ENCODE measurements at regions not wholly inside any gene's neighbourhood (a gene's known extent, or its start where the extent isn't known, plus 50 kb on each side); places are given as distances from the start of the nearest gene placed in this dataset.

DNA sequence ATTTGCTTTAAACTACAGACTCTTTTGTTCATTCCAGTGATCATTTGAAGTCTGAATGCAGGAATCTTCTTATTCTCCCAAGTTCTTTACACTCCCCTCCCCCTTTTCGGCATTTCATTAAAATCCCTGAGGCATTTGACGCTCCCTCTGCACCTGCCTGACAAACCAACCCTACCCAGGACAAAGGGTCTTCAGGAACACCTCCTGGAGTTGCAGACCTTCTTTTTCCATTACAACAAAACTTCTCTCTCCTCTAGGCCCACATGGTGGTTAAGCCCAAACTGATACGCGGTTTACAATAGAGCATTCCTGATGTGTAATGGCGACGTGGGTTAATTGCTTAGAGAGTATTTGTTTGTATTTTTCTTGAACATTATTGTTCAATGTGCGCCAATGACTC is 367.4 kb downstream of the FBXO15 start:
- FAIRE-seq, result no peak

DNA sequence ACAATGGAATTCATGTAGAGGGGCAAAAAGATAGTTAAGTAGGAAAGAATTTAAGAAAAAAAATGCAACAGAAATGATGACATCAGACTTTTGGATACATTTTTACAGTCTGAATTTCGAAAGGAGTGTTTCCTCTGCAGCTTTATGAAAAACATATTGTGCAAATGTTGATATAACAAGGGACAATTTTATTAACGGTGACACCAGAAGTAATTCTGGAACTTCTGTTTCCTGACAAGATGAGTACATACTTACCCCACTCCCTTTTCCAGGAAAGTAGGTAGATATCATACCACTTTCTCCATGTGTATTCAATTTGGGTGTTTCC is 369.6 kb downstream of the FBXO15 start:
- FAIRE-seq, result no peak

DNA sequence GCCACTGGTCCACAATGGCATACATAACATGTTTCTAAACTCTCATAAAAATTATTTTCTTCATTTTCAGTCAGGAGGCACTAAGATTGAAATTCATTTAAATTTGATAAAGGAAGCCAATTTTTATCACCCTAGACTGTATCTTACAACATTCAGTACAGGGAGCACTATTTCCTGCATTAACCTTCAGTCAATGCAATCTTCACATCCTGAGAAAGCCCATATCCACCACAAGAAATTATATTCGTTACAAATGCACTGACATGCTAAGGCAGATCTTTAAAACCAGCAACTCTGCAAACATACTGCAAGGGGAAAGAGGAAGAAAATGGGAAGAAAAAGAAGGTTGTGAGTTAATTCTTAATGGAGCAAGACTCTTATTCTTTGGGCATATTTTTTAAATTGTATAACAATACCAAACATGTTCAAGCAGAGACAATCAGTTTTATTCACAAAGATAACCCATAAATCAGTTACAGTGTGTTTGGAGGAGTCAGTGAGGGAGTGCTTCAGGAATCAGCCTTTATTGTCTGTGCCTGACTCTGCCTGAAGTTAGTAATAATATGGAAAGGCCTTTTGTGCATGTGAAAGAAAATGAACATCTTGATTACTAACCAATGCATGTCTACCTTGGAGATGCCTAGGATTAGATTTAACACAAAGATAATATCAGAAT is 370.1 kb downstream of the FBXO15 start:
- FAIRE-seq, result no peak

DNA sequence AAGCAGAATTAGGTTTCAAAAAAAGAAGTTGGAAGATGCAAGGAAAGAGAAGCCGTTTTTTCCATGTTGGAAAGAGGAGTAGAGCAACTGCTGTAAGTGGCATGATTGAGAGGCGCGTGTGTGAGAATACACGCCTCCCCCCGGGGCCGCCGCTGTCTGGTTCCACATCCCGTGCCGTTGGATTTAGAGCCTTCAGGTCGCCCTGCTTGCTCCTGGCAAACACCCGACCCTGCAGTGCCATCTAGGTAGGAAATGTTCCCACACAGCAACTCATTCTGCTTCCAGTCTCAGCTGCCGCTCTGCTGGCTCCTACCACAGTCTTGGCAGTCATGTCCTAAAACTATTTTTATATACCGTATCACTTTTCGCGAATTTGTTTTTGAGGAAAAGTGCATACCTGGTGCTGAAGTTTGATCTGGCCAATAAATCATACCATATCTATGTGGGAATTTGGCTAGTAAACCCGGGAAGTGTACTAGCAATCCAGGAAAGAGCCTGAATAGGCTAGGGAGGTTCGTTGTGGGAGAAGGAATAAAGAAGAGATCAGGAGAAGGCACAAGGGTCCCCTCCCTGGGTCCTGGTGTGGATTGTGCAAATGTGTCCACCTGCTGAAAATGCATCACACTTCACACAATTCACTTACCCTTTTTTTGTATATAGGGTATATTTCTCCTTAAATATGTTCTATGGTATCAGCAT is 372.7 kb downstream of the FBXO15 start:
- no peak for FAIRE-seq

DNA sequence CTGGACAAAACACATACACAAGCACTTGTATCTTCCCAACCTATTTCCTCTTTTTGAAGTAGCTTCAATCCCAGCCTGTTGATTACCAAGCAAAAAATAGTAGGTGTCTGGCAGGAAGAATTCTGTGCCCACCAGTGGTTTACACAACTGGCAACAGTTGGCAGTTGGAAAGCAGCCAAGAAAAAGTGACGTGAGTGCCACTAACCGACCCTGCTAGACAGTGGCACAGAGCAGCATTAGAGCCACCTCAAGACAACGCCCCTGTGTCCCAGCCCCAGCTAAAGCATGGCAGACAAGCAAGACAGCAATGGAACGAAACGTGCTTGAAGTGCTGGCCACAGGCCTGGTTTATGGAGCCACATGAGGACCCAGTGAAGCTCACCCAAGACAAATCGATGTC is 379.6 kb downstream of the FBXO15 start:
- no peak for FAIRE-seq

DNA sequence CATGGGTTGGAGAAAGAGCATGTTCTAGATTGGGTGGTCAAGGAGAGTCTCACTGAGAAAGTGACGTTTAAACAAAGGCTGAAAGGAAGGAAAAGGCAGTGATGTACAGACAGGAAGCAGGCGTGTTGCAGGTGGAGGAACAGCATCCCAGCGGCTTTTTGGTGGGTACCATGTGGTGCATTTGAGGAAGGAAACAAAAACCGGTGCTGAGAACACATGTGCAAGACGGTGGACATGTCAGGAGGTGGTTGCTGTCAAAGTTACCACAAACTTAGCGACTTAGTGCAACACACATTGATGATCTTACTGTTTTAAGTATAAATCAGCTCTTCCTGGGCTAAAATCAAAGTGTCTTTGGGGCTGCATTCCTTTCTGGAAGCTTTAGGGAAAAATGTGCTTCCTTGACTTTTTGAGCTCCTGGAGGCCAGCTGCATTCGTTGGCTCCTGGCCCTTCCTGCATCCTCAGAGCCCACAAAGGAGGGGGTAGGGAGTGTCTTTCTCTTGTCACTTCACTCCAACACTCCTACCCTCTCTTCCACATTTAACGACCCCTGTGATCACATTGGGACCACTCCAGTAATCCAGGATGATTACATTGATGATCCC is 380.6 kb downstream of the FBXO15 start:
- FAIRE-seq, result no peak

DNA sequence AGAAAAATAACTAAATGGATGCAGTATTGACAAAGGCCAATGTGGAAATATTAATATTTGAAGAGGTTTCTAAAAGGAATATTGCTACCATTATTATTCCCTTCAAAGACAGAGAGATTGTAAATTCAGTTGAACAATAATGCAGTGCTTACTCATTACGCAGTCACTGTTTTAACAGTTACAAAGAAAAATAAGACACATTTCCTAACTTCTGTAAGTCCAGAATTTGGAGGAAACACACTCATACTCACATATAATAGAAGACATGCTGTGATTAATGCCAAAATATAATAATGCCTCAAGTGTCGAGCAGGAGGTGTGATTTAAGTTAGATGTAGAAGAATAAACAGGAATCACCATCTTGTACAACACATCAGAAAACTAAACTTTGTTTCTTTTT is 389.2 kb downstream of the FBXO15 start:
- FAIRE-seq, result no peak

DNA sequence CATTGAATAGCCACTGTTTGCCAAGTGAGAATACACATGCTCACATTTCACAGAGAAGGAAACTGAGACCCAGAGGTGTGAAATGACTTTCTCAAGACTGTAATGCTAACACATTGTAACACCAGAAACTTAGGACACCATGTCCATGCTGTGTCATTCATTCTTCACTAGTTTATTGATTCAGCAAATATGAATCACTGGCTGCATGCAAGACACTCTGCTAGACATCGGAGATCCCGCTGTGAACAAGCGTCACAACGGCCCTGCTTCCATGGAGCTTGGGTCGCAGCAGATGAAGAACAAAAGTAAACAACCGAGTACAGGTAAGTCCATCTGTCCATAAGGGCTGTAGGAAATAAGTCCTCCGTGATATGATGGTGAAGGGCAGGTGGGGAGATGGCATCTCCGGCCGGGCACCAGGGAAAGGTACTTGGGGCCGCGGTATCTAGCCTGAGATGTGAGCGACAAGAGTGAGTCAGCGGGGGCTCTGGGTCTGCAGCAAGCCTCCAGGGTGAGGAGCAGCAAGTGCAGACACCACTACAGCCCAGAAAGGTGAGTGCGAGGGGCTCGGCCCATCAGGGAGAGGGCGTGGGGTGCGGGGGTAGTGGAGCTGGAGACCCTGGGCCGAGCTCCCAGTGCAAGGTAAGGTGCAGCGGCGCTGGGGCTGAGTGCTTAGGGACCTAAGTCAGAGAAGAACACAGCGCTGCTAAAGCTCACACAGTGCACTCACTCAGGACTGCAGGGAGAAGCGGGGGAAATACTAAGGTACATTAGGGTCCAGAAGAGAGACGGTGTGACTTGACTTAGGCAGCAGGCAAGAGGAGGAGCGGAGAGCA is 391.2 kb downstream of the FBXO15 start:
- no peak for FAIRE-seq

DNA sequence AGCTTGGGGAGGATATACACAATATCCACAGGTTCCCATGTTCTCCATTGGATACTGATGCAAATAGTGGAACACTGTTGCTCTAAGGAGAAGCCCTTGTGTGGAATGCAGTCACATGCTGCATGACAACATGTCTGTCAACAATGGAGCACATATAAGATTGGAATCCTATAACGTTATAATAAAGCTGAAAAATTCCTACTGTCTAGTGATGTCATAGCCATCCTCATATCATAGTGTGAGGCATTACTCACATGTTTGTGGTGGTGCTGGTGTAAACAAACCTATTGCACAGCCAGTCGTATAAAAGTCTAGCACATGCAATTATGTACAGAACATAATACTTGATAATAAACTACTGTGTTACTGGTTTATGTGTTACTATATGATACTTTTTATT is 394.7 kb downstream of the FBXO15 start:
- FAIRE-seq, result no peak

DNA sequence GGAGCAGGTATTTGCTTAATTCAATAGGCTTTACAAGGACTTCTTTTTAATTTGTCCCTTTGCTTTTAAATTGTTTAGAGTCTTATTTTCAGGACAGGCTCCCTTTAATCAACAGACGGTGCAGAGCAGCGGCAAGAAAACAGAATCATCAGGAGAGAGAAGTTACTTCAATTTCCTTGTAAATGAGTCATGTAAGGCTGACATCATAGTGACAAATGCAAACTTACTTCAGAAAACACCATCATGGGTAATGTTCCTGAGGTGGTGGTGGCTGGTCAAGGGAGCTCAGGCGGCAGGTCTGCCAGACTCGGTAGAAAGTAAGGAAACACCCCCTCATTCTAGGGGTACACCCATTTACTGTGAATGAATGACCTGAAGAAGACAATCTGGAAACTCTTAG is 395.1 kb downstream of the FBXO15 start:
- FAIRE-seq, result no peak

DNA sequence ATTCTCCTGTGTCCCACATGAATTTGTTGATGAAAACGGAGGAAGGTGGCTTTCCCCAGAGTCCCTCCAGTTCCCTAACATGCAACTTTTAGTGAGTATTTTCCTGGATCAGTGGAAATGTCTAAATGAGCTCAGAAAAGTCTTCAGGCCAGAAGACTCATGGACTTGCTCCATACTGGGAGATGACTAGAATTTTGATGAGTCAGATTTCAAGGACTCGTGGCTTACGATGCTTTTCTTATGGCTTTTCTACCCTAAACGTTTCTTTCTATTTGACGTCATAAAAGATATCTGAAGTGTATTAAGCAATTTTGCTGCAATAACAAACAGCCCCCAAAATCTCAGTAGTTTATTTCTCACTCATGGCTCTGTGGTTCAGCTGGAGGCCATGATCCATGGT is 397.6 kb downstream of the FBXO15 start:
- FAIRE-seq, result no peak

DNA sequence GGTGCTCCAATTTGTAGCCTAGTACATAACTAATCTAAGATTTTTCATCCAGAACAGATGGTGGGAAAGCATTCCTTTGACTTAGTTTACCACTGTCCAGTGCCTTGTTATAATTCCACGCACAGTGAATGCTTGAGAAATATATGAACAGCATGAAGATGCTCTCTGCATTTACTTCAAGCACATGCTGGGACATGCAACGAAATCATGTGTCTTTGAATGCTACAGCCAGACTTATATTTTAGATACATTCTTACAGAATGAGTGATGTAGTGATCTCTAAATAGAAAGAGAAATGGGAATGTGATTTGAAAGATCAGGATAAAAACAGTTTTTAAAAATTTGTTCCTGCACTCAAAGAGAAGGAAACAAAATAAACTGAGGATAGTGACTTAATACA is 398.3 kb downstream of the FBXO15 start:
- no peak for FAIRE-seq

DNA sequence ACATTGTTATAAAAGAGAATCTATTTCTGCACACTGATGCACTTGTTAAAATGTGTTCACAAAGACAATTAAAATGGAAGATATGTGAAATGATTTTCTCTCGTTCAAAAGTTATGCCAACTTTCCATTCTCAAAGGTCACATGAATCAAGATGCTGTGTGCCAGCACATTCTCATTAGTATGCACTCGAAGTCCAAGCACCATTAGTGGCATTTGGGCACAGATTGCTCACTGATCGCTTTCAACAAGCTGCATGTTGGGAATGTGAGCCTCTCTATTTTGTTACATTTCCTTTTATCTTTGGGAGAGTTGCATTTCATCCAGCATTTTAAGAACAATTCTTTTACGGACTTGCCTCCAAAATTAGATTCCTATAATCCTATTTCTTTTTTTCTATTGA is 398.9 kb downstream of the FBXO15 start:
- no peak for FAIRE-seq

DNA sequence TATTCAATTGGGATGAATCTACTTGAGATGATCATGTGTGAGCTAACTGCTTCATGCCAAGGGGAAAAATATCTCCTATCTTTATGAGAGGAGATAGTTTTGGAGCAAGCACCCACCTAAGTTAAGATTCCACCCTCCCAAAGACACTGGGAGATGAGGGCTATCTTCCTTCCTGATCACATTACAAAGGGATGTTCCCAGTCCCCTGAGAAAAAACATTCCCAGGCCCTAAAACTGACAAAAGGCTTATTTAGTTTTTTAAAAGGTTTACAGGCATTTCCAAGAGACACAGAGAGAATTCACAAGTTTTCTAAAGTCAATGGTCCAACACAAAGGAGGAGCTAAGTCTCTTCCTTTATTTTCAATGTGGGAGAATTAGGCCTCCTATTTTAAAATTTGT is 401.5 kb downstream of the FBXO15 start:
- no peak for FAIRE-seq

DNA sequence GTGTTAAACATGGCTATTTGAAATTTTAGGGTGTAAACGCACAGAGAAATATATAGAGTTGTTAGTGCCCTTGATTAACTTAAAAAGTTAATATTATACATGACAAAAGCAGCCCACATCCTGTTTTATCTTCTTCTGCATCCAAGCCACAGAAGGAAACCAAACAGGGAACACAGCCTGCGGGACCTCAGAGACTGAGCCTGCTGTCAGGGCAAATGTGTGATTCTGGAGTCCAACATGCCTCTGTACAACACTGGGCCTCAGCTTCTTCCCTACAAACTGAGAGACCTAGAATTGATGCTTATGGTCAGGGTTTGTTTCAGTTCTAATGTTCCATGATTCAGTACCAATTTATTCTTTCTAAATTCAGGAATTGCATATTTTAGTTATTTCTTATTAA is 404.7 kb downstream of the FBXO15 start:
- FAIRE-seq, result no peak

DNA sequence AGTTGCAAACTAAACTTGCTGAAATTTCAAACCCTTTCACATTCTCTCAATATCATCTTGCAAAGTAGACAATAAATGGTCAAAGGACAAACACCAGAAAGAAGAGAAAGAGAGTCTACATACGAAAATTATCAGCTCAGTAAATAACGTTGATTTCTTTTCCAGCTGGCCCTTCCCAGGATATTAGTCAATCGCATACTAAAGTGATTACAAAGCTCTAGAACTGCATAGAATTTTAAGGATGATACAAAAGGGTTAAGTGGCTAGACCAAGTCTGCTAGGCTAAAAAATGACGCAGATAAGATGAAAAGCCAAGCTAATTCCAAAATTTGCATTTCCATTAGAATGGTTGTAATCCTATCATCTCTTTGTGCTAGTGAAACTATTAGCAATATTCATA is 405.7 kb downstream of the FBXO15 start:
- FAIRE-seq, result no peak

DNA sequence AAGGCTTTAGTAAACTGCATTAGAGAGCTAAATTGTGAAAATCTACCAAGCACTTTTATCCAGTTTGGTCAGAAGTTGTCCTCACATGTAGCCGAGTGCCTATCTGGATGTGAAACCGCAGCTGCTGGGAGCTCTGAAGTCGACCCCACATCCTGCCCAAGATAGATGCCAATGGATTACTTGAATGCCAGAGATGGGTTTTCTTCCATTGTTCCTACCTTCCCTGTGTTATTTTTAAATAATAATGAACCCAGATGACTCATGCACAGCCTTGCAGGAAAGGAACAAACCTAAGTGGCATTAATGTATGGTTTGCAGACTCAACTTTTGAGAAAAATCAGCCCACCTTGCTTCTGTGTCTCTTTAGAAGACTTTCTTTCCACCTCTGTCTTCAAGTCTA is 408.5 kb downstream of the FBXO15 start:
- FAIRE-seq, result no peak

DNA sequence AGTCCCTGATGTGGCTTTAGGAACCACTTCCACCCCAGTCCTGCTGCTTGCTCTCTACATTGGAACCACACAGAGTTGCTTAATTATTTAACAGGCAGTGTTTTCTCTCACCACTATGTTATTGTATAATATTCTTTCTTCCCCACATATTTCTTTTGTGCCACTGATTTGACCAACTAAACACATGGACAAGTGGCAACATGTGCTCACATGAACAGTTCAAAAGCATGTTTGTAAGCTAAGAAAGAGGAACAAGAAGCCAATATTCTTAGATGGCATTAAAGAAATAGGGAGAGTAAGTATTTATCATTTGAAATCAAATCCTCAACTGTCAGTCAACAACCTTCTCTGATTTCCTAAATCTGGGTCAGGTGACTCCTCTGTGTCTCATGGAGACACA is 409.6 kb downstream of the FBXO15 start:
- FAIRE-seq, result no peak

DNA sequence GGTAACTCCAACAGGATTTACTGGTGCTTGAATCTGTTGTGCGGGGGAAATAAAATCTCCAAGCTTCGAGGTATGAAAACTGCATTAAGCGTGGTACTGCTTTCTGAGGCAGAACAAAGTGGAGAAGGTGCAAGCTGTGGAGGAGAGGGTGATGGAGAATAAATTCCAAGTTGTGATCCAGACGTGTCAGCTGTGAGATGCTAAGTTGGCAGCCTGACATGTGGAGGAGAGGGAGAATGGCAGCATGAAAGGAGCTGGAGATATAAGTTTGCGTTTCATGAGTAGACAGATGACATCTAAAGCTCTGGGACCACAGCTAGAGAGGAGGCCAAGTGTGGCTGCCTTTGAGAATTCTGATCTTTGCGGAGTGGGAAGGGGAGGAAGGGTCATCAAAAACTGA is 411.8 kb downstream of the FBXO15 start:
- FAIRE-seq, result no peak

DNA sequence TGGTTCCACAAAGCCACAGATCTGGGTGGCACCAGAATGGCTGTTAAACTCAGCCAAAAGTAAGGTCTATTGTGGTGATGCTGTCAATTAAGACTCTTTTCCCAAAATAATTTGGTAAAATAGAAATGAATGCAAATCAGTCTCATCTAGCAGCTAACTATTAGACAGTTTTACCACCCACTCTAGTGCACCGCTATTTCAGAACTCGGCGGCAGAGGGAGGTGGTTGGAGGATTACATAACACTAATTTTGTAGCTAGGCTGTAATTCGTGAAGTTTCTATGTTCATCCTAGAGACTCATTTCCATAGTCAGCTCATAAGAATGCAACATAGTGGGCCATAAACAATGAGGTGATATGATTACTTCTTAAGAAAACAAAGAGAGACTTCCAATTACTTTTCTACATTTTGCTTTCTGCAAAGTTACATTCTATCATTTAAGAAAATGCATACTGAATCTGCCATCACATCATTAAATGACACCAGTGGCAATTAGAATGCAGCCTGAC is 413.8 kb downstream of the FBXO15 start:
- no peak for FAIRE-seq

DNA sequence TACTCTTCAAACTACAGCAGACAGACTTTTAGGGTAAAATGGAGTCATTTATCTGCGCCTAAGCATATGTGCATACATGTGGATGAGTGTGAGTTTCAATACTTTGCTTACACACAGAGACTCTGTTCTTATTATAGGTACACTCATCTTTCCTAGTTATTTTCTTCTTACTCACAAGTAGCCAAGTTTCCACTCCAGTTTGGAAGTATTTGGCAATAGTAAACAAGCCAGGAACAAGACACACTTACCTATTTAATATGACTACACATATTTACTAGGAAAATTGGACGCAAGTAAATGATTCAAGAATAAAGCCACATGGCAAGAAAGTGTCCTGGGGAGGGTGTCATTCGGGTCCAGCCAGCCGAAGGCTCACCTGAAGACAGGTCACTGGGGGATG is 414.3 kb downstream of the FBXO15 start:
- no peak for FAIRE-seq

DNA sequence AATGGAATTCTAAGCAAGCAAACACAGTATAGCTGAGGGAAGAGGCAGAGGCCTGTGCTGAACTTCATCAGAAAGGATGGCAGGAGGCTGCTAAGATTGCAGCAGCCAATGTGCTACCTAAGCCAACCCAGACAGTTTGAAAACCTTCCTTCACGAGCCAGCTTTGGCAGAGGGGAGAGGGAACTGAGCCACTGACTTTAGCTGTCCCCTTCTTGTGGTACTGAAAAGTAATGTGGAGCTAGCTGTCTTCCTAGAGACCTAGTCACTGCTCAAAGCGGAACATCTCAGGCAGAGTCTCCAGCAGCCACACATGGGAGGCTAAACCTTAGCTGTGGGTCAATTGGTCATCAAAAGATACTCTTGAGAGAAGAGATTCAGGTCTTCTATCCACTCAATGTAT is 419.0 kb downstream of the FBXO15 start:
- FAIRE-seq, result no peak

DNA sequence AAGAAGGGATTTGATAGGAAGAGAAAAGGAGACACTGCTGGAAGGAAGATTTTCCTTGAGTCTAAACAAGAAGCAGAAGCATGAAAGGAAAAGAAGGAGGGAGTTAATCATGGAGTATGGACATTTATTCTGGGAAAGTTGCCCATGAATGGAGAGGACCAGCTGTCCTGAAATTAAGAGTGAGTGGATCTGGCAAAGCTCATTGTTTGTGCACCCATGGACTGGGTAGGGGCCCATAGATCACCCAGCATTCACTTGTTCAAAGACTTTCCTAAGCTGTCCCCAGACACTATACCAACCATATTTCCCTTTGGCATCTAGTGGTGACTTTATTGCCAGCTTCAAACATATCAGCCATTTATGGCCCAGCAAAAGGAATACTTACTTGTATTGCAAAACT is 422.7 kb downstream of the FBXO15 start:
- FAIRE-seq, result no peak

DNA sequence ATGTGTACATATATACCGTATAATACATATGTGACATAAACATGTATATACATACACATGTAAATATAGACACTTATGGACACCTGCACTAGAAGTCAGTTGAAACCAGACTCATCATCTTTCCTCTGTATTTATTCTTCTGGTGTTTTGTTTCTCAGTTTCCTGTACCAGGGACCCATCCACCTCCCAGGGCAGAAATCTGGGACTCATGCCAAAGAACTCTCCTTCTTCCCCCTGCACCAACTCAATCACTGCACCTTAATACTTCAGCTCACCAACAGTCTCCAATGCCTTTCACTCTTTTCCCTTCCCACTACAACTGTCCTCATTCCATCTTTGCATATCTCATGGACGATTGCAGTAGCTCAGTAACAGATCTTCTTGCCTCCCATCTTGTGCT is 428.0 kb downstream of the FBXO15 start:
- FAIRE-seq, result no peak
